Ectodermal cell (in vitro differentiated cells): ENCODE measurements at regions not wholly inside any gene's neighbourhood (a gene's known extent, or its start where the extent isn't known, plus 50 kb on each side); places are given as distances from the start of the nearest gene placed in this dataset.

Experiments used
- H3K27ac ChIP-seq: 2 replicates; pipeline ENCODE4 v1.7.0; 2013; ENCODE audit warnings: mild to moderate bottlenecking, low read depth, low read length; ENCODE audit not compliant: insufficient read depth, poor library complexity, severe bottlenecking
- H3K27me3 ChIP-seq: 2 replicates; pipeline ENCODE4 v1.7.0; 2013; ENCODE audit warnings: mild to moderate bottlenecking, low read length; ENCODE audit not compliant: insufficient read depth, control insufficient read depth, poor library complexity, severe bottlenecking
- H3K36me3 ChIP-seq: one replicate; pipeline ENCODE4 v1.7.0; 2013; ENCODE audit warnings: low read length; ENCODE audit not compliant: control insufficient read depth, insufficient read depth
- H3K4me1 ChIP-seq: one replicate; pipeline ENCODE4 v1.7.0; 2013; ENCODE audit warnings: low read length; ENCODE audit not compliant: control insufficient read depth, insufficient read depth
- H3K4me3 ChIP-seq: 2 replicates; pipeline ENCODE4 v1.7.0; 2013; ENCODE audit warnings: low read depth, low read length, control low read depth; ENCODE audit not compliant: insufficient read depth
- H3K9me3 ChIP-seq: 2 replicates; pipeline ENCODE4 v1.7.0; 2013; ENCODE audit warnings: mild to moderate bottlenecking, low read length, moderate library complexity; ENCODE audit not compliant: control insufficient read depth
- WGBS, 2 experiments: methylation state at CpG; one replicate each; pipeline ENCODE4 v1.1.7; 2013; ENCODE audit warnings: missing lambda C conversion rate in 2 of 2; 5-methylcytosine and 5-hydroxymethylcytosine counted together

DNA sequence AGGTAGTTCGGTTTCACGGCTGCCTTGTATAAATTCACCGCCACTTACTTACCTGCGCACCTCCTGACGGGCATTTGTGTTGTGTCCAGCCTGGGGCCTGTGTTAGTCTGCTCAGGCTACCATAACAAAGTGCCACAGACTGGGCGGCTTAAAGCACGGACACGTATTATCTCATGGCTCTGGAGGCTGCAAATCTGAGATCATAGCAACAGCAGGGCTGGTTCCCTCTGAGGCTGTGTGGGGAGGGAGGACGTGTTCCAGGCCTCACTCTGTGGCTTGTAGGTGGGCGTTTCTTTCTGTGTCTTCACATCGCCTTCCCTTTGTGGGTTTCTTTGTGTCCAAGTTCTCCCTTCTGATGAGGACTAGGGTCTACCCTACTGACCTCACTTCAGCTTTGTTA lies 93.5 kb upstream of the FZD10 start:
- Histone ChIP-seq H3K27me3 (no peaks in the 10 kb centered on the region), H3K9me3 (no peaks in the 10 kb centered on the region), H3K4me3 (no peak overlapping the region), H3K4me1 (no peaks in the 10 kb centered on the region), H3K27ac (no peak overlapping the region), H3K36me3 (no peaks in the 10 kb centered on the region)
- WGBS, 2 experiments: 88 to 89% methylated on average over 11 of the region's 11 CpGs

DNA sequence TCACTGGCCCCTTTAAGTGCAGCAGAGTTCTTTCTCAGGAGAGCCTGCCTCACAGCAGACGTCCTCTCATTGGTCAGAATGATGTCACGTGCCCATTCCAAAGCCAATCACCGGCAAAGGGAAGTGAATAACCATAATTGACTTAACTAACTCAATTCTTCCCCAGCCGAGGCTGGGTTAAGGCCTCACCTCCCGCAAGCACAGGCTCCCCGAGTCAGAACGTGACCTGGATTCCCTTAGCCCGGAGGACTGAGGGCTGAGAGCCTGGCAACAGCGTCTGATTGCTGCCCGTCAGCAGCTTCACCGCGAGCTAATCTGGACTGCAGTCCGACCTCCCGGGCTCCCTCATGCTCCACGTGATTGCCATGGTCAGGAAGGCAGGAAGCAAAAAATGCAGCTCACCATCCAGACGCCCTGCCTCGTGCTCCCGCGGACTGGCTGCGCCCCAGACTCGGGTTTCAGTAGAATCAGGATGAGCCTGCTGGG lies 92.1 kb upstream of the FZD10 start:
- no peaks in the 10 kb centered on the region for H3K36me3 ChIP-seq
- H3K4me1 ChIP-seq: no peaks in the 10 kb centered on the region
- 87% methylated on average over 21 of the region's 21 CpGs for WGBS, 2 experiments
- H3K9me3 ChIP-seq: no peaks in the 10 kb centered on the region
- no peak overlapping the region for H3K4me3 ChIP-seq
- no peak overlapping the region for H3K27ac ChIP-seq
- H3K27me3 ChIP-seq: no peaks in the 10 kb centered on the region

DNA sequence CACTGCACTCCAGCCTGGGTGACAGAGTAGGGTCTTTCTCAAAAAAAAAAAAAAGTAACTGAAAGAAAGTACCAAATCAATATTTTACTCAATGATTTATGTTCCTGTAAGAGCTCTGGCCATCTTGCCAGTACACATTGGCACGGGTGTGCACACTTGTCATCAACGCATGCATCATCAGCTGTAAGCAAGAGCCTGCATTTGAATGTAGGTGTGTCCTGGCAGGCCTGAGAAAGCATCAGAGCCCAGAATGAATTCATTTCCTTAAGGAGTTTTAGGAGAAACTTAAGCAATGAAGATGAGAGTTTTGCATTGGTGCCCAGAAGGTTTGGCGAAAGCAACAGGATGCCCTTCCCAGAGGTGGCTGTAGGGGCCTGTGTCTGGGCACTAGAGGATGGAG lies 88.5 kb upstream of the FZD10 start:
- Histone ChIP-seq H3K9me3 (no peaks in the 10 kb centered on the region), H3K27ac (no peak overlapping the region), H3K4me3 (no peak overlapping the region), H3K27me3 (no peaks in the 10 kb centered on the region), H3K36me3 (no peaks in the 10 kb centered on the region), H3K4me1 (no peaks in the 10 kb centered on the region)
- 96 to 100% methylated on average over 3 of the region's 3 CpGs for WGBS, 2 experiments

DNA sequence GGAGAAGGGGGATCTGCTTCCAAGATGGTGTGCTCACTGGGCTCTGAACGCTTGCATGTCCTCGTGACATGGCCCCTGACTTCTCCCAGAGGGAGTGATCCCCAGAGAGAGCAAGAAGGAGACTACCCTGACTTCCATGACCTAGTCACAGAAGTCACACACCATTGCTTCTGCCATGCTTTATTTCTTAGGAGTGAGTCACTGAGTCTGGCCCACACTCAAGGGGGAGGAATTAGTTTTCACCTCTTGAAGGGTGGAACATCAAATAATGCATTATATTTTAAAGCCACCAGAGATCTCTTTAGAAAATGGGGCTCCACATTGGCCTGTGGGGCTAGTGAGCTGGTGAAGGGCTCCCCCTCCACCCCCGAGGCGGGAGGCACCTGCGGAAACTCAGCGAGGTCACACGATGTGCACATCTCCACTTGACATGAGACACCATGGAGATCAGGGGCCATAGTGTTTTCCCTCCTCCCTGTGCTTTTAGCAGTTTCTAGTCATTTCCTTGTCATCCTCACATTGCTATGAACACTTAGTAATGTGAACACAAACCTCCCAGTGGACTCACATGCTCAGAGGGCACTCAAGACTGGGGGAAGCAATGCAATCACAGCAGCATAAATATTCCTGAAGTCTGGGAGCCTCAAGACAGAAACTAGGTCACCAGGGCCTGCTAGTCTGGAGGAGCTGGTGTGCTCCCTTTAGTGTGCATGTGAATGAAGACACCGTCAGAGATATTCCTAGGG lies 87.4 kb upstream of the FZD10 start:
- WGBS, 2 experiments: 94 to 95% methylated on average over 8 of the region's 8 CpGs
- Histone ChIP-seq H3K4me1 (no peaks in the 10 kb centered on the region), H3K27me3 (no peaks in the 10 kb centered on the region), H3K27ac (no peak overlapping the region), H3K9me3 (no peaks in the 10 kb centered on the region), H3K36me3 (no peaks in the 10 kb centered on the region), H3K4me3 (no peak overlapping the region)

DNA sequence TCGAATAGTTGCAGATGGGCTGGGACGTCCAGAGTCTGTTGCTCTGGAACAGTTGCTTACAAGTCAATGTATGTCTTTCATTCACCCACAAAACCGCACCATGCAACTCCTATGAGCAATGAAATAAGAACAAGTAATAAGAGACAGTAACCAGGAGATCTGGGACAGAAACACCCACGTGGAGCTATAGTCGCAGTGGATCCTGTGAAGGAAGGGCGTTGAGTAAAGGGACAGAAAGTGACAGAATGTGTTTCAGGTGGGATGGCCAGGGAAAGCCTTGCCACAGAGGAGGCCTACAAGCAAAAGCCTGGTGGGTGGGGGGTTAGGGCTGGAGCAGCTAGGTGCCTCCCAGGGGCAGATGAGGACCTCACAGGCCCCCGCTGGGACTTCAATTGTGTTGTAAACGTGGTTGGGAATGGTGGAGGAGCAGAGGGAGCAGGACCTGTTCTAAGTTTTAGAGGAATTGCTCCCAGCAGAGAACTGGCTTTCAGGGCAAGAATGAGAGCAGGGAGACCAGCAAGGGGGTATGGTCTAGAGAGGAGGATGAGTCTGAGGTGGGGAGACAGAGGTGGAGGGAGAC lies 86.7 kb upstream of the FZD10 start:
- H3K9me3 ChIP-seq: no peaks in the 10 kb centered on the region
- H3K4me3 ChIP-seq: no peak overlapping the region
- no peaks in the 10 kb centered on the region for H3K36me3 ChIP-seq
- no peaks in the 10 kb centered on the region for H3K4me1 ChIP-seq
- no peak overlapping the region for H3K27ac ChIP-seq
- no peaks in the 10 kb centered on the region for H3K27me3 ChIP-seq
- WGBS, 2 experiments: 63 to 66% methylated on average over 8 of the region's 8 CpGs

DNA sequence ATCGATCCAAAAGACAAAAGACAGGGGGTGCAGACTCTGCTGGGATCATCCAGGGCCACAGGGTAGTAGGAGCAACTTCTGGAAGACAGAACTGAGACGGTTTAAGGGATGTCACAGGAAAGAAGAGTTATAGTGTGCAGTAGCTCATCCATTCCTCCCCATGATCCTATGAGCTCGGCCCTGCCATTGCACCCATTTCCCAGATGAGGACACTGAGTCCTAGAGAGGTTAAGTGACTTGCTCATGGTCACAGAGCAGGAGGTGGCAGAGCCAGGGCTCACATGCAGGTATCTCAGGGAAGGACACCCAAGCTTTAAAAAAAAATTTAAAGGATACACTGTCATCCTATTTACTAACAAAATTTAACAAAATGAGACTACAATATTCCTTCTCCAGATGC lies 86.1 kb upstream of the FZD10 start:
- Histone ChIP-seq H3K27ac (no peak overlapping the region), H3K9me3 (no peaks in the 10 kb centered on the region), H3K27me3 (no peaks in the 10 kb centered on the region), H3K36me3 (no peaks in the 10 kb centered on the region), H3K4me3 (no peak overlapping the region), H3K4me1 (peaks cover under 1% of the 10 kb centered on the region)
- 75 to 84% methylated on average over 3 of the region's 3 CpGs for WGBS, 2 experiments

DNA sequence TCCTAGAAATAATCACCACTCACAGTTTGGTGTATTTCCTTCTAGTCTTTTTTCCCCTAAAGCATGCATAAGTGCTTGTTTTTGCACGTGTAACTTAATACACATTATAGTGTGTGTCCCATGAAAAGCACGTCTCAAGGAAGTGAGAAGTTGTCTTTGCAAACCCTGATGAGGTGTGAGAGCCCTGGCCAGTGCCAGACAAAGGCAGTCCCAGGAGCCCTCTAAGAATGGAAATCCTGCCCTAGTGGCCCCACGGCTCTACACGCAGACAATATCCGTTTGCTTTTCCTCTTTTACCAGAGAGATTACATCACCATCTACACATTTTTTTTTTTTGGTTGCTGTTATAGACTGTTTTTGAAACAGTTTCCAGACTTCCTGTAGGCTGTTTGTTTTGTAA lies 85.5 kb upstream of the FZD10 start:
- no peak overlapping the region for H3K4me3 ChIP-seq
- no peaks in the 10 kb centered on the region for H3K9me3 ChIP-seq
- no peak overlapping the region for H3K27ac ChIP-seq
- no peaks in the 10 kb centered on the region for H3K27me3 ChIP-seq
- WGBS, 2 experiments: 52 to 53% methylated on average over 5 of the region's 5 CpGs
- peaks cover 6% of the 10 kb centered on the region for H3K4me1 ChIP-seq
- H3K36me3 ChIP-seq: no peaks in the 10 kb centered on the region

DNA sequence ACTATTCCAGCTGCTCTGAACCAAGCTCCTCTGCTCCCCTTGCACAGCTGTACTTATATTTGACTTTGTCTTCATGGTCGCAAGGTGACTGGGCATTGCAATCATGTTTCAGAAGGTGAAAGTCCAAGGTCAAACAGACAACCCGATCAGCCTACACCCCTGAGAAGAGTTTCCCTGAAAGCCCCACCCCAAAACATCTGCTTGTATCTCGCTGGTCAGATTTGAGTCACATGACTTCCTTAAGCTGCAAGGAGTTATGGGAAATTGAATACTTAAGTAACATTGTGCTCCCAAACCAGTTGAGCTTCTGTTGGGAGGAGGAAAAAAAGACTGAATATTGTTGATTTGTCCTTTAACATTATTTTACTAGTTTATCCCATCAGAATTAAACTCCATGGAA lies 83.4 kb upstream of the FZD10 start:
- H3K4me3 ChIP-seq: no peak overlapping the region
- no peak overlapping the region for H3K27ac ChIP-seq
- H3K9me3 ChIP-seq: no peaks in the 10 kb centered on the region
- H3K4me1 ChIP-seq: peaks cover 6% of the 10 kb centered on the region
- 65% methylated on average over 3 of the region's 3 CpGs for WGBS, 2 experiments
- no peaks in the 10 kb centered on the region for H3K36me3 ChIP-seq
- H3K27me3 ChIP-seq: no peaks in the 10 kb centered on the region

DNA sequence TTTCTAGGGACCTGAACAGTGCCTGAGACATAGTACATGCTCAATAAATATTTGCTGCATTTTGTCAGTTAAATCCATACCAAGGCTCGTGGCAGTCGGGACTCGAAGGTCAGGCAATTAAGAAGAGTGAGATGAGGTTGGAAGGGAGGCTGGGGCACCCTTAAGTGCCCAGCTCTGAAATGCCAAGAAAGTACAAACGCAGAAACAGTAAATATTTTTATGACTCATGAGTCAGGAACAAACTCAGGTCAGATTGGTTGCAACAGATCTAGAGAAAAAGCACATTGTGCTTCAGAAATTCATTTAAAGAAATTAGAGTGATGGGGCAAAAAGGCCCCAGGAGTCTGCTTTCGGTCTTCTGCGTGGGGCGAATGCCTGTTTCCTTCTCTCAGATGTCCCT lies 83.0 kb upstream of the FZD10 start:
- H3K4me1 ChIP-seq: peaks cover 6% of the 10 kb centered on the region
- H3K27me3 ChIP-seq: no peaks in the 10 kb centered on the region
- H3K27ac ChIP-seq: no peak overlapping the region
- no peak overlapping the region for H3K4me3 ChIP-seq
- 93 to 94% methylated on average over 7 of the region's 7 CpGs for WGBS, 2 experiments
- no peaks in the 10 kb centered on the region for H3K36me3 ChIP-seq
- no peaks in the 10 kb centered on the region for H3K9me3 ChIP-seq

DNA sequence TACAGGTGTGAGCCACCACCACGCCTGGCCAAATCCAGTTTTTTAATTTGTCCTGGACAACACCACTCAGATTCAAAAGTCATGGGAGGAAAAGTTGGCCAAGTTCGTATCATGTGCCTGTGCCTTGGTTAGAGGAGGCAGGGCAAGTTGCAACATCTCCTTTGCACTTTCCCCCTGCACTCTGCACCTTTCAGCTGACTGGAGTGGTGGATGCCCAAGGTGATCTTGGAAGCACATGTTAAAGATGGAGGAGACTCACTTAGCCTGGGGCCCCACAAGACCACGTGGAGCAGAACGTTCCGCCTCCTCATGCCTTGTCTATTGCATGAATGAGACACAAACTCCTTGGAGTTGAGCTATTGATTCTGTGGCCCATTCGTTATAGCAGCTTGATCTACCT lies 82.1 kb upstream of the FZD10 start:
- no peaks in the 10 kb centered on the region for H3K36me3 ChIP-seq
- H3K4me3 ChIP-seq: no peak overlapping the region
- H3K9me3 ChIP-seq: no peaks in the 10 kb centered on the region
- no peak overlapping the region for H3K27ac ChIP-seq
- WGBS, 2 experiments: 78 to 83% methylated on average over 6 of the region's 6 CpGs
- H3K4me1 ChIP-seq: peaks cover 6% of the 10 kb centered on the region
- no peaks in the 10 kb centered on the region for H3K27me3 ChIP-seq
